Ovary (tissue), 7 donors: ENCODE measurements at regions not wholly inside any gene's neighbourhood (a gene's known extent, or its start where the extent isn't known, plus 50 kb on each side); places are given as distances from the start of the nearest gene placed in this dataset.

Source experiments
- DNase-seq, 5 donors: peaks; one replicate each; pipeline ENCODE4 v3.0.0-alpha.2; 2019 to 2020
- H3K27ac ChIP-seq, 2 donors: fragments of 200-600 bp; one replicate each; pipeline versions ENCODE4 v1.5.1 to v1.8.0; 2019 to 2022
- H3K27me3 ChIP-seq: fragments of 200-600 bp; one replicate; pipeline ENCODE4 v1.8.0; 2022
- H3K36me3 ChIP-seq: fragments of 200-600 bp; sonication (generic); one replicate; pipeline ENCODE4 v1.5.1; 2019
- H3K4me1 ChIP-seq: one replicate; pipeline ENCODE4 v1.8.1; 2013; ENCODE audit warnings: mild to moderate bottlenecking, moderate library complexity; ENCODE audit not compliant: insufficient read depth
- H3K4me3 ChIP-seq: fragments of 200-600 bp; sonication (generic); one replicate; pipeline ENCODE4 v1.5.1; 2017
- H3K9me3 ChIP-seq, 2 donors: fragments of 200-600 bp in 1 of 2; sonication (generic) in 1 of 2; one replicate each; pipeline versions ENCODE4 v1.5.1 to v1.8.1; 2013 to 2019; ENCODE audit warnings: mild to moderate bottlenecking in 1 of 2, moderate library complexity in 1 of 2
- EP300 ChIP-seq: sonication (generic); formaldehyde crosslinking; IDR thresholded peaks from one replicate; pipeline ENCODE4 v1.6.1; 2017; ENCODE audit warnings: antibody characterized with exemption
- POLR2A ChIP-seq: fragments of 450-650 bp; IDR thresholded peaks from one replicate; pipeline ENCODE4 v1.6.1; 2017; ENCODE audit warnings: antibody characterized with exemption, mild to moderate bottlenecking, moderate library complexity
- WGBS, 3 donors: extraction: QIAGEN DNeasy Blood & Tissue Kit in 1 of 3; methylation state at CpG; one replicate each; pipeline versions ENCODE4 v1.1.5 to v1.1.7; 2013 to 2017; 5-methylcytosine and 5-hydroxymethylcytosine counted together
- intact Hi-C, 4 donors: fragments of 100-400 bp; cut with DNase I; formaldehyde crosslinking; loops; one replicate each; pipeline versions ENCODE4 v1.11.0 to v1.15.1; 2022 to 2023
- TF ChIP-seq, protein P1 (sequence below), 3 donors: fragments of 450-650 bp in 2 of 3; fragments of 200-600 bp in 1 of 3; IDR thresholded peaks; one replicate each; pipeline versions ENCODE4 v1.5.1 to v1.8.0; 2016 to 2022; ENCODE audit warnings: antibody characterized with exemption in 3 of 3, mild to moderate bottlenecking in 1 of 3
- donor health status: DM: no; HTN: no; CAD: no; lungs with moderate emphysema.
- donor health status: DM: no; HTN: no; CAD: no.
- donor health status: Bipolar disorder and iron deficiency.
- donor health status: DM: no; HTN: no; CAD: no.
- donor health status: DM: yes; HTN: yes; CAD: no.

DNA sequence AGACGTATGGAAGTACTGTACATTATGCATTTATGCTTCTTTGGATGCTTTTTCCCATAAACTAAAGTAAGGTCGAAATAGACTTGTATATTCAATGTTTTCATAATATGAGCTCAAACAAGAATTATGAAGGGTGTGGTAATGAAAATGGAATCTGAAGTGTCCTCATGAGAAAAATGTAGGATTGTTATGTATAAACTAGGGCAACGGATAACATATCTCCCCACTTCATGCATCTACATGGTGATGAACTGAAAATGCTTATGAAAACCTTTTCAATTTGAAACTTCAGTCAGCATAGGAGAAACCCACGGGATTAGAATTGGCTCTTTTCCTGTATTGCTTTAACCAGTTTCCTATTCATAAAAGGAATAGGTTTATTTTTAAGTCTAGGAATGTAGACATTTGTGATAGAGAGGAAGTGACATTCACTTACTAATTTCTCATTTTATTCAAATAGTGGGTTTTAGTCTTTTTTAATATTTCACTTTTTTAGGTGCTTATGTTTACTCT, 608.2 kb upstream of the GCFC2 start:
- Histone ChIP-seq H3K9me3 (no peaks in the 10 kb centered on the region), H3K27me3 (no peaks in the 10 kb centered on the region), H3K27ac (no peak overlapping the region), H3K36me3 (no peaks in the 10 kb centered on the region), H3K4me3 (no peak overlapping the region), H3K4me1 (no peaks in the 10 kb centered on the region)
- intact Hi-C loops: no loop called here
- no peak for DNase-seq
- TF ChIP-seq POLR2A (no peak), EP300 (no peak)
- TF ChIP-seq, protein P1, sequence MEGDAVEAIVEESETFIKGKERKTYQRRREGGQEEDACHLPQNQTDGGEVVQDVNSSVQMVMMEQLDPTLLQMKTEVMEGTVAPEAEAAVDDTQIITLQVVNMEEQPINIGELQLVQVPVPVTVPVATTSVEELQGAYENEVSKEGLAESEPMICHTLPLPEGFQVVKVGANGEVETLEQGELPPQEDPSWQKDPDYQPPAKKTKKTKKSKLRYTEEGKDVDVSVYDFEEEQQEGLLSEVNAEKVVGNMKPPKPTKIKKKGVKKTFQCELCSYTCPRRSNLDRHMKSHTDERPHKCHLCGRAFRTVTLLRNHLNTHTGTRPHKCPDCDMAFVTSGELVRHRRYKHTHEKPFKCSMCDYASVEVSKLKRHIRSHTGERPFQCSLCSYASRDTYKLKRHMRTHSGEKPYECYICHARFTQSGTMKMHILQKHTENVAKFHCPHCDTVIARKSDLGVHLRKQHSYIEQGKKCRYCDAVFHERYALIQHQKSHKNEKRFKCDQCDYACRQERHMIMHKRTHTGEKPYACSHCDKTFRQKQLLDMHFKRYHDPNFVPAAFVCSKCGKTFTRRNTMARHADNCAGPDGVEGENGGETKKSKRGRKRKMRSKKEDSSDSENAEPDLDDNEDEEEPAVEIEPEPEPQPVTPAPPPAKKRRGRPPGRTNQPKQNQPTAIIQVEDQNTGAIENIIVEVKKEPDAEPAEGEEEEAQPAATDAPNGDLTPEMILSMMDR (IDR thresholded peaks at IDR 0.05): no peak
- WGBS, 3 donors: 45 to 61% (median 47%) methylated on average over 4 of the region's 4 CpGs

DNA sequence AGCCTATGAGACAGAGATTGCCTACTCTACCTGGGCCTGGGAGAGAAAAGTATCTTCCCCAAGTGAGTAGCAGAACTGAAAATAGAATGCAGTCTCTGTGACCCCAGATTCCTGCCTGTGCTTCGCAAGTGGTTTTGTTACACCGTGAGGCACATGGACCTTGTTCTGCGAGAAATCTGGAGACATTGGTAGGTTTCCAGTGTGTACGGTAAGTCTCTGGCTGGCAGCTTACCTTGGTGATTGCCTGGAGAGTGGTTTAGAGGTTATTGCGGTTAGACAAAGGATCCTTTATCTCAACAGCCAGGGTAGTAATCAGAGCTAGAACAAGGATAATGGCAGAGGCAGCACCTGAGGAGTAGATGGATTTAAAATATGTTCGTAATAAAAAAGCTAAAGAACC, 606.0 kb upstream of the GCFC2 start:
- 90 to 92% (median 91%) methylated on average over 6 of the region's 6 CpGs for WGBS, 3 donors
- Histone ChIP-seq H3K36me3 (no peaks in the 10 kb centered on the region), H3K4me3 (no peak overlapping the region), H3K27me3 (no peaks in the 10 kb centered on the region), H3K9me3 (no peaks in the 10 kb centered on the region), H3K27ac (no peak overlapping the region), H3K4me1 (no peaks in the 10 kb centered on the region)
- no peak for TF ChIP-seq EP300
- TF ChIP-seq, protein P1 (IDR thresholded peaks at IDR 0.05): no peak
- no peak for TF ChIP-seq POLR2A
- intact Hi-C loops: no loop called here
- DNase-seq: no peak

DNA sequence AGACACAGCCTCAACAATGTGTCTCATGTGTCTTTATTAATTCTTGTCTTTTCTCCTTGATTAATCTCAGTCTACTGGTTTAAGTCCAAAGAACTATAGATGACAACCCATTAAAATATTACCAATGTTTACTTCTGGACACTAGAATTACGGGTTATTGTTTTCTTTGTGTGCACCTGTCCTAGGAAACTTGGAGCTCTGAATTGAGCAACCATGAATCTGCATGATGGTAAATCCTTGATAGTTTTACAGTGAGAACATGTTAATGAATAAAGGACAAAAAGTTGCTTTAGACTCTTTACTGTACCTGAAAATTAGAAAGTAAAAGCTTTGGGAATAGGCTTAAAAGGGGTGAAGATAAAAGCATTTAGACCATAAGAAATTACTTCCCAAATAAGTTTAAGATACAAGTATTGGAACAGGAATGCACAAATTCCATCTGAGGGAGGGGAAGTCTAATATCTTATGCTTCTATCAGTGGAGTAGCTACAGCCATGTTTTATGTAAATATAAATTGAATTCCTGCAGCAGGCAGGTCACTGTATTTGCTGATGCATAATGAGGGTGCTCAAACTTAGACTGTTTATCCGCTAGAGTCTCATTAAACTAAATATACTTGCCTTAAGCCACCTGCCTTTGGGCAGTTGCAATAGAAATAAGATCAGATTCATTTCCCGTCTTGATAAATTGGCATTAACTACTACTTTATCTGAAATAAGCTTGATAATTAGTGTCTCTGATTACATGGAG, 603.7 kb upstream of the GCFC2 start:
- intact Hi-C loops: no loop called here
- TF ChIP-seq EP300 (no peak), POLR2A (no peak)
- TF ChIP-seq, protein P1 (IDR thresholded peaks at IDR 0.05): no peak

DNA sequence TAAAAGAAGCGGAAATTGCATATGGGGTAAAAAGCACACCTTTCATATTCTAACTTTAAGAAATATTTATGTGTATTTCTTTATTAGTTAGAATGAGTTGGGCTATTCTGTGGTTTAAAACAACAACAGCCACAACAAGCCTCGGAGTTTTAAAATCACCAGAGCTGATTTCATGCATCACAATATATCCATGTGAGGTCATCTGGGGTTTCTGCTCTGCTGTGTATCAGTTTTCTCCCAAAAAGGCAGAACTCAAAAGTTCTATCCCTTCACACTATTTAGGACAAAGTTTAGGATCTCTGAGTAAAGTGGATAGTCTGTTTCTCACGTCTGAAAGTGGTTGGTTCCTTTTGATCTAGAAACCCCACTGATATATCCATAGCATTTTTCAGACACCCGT, 601.5 kb upstream of the GCFC2 start:
- no peak overlapping the region for H3K4me3 ChIP-seq
- no peaks in the 10 kb centered on the region for H3K27me3 ChIP-seq
- no peaks in the 10 kb centered on the region for H3K36me3 ChIP-seq
- TF ChIP-seq EP300 (no peak), POLR2A (no peak)
- H3K9me3 ChIP-seq: no peaks in the 10 kb centered on the region
- no peaks in the 10 kb centered on the region for H3K4me1 ChIP-seq
- no peak for DNase-seq
- intact Hi-C loops: no loop called here
- 68 to 73% (median 69%) methylated on average over 4 of the region's 4 CpGs for WGBS, 3 donors
- no peak overlapping the region for H3K27ac ChIP-seq

More for the DNA sequence above, 603.7 kb upstream of the GCFC2 start:
- H3K4me3 ChIP-seq: no peak overlapping the region
- no peaks in the 10 kb centered on the region for H3K27me3 ChIP-seq
- DNase-seq: no peak
- H3K4me1 ChIP-seq: no peaks in the 10 kb centered on the region
- H3K36me3 ChIP-seq: no peaks in the 10 kb centered on the region
- WGBS, 3 donors: 19 to 27% (median 24%) methylated on average over 3 of the region's 3 CpGs
- H3K27ac ChIP-seq: no peak overlapping the region
- H3K9me3 ChIP-seq: no peaks in the 10 kb centered on the region

DNA sequence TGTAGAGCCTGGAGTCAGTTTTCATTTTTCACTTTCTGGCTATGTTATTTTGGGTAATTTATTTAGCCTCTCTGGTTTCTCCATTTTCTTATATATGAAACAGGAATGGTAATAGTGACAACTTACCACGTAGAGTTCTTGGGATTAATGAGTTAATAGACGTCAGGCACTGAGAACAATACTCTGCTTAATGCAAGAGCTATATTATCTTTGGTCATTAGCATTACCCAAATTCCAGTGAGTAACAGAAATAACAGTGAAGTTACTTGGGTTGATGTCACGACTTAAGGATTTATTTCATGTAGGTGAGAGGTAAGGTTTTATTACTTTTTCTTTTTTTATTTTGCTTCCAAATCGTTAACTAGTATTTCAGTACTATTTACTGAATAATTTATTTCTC, 601.0 kb upstream of the GCFC2 start:
- Histone ChIP-seq H3K4me3 (no peak overlapping the region), H3K9me3 (no peaks in the 10 kb centered on the region), H3K36me3 (no peaks in the 10 kb centered on the region), H3K4me1 (no peaks in the 10 kb centered on the region), H3K27ac (no peak overlapping the region), H3K27me3 (no peaks in the 10 kb centered on the region)
- 38 to 48% (median 38%) methylated on average over 4 of the region's 4 CpGs for WGBS, 3 donors
- DNase-seq: no peak
- intact Hi-C loops: no loop called here
- TF ChIP-seq, protein P1 (IDR thresholded peaks at IDR 0.05): no peak
- no peak for TF ChIP-seq POLR2A
- no peak for TF ChIP-seq EP300
